ENCODE measurements at regions not wholly inside any gene's neighbourhood (a gene's known extent, or its start where the extent isn't known, plus 50 kb on each side); places are given as distances from the start of the nearest gene placed in this dataset.

GRCh38 chr5:63686181-63686580, 276.1 kb downstream of the HTR1A start:
- TF ChIP-seq, protein P1, sequence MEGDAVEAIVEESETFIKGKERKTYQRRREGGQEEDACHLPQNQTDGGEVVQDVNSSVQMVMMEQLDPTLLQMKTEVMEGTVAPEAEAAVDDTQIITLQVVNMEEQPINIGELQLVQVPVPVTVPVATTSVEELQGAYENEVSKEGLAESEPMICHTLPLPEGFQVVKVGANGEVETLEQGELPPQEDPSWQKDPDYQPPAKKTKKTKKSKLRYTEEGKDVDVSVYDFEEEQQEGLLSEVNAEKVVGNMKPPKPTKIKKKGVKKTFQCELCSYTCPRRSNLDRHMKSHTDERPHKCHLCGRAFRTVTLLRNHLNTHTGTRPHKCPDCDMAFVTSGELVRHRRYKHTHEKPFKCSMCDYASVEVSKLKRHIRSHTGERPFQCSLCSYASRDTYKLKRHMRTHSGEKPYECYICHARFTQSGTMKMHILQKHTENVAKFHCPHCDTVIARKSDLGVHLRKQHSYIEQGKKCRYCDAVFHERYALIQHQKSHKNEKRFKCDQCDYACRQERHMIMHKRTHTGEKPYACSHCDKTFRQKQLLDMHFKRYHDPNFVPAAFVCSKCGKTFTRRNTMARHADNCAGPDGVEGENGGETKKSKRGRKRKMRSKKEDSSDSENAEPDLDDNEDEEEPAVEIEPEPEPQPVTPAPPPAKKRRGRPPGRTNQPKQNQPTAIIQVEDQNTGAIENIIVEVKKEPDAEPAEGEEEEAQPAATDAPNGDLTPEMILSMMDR (IDR thresholded peaks at IDR 0.05; ENCODE audit: low read length): no peak
- no peak for TF ChIP-seq EZH2 (IDR thresholded peaks at IDR 0.05; ENCODE audit: borderline replicate concordance, low read length)

Measured in OCI-LY1 (cell line).